ENCODE measurements at regions not wholly inside any gene's neighbourhood (a gene's known extent, or its start where the extent isn't known, plus 50 kb on each side); places are given as distances from the start of the nearest gene placed in this dataset.

DNA sequence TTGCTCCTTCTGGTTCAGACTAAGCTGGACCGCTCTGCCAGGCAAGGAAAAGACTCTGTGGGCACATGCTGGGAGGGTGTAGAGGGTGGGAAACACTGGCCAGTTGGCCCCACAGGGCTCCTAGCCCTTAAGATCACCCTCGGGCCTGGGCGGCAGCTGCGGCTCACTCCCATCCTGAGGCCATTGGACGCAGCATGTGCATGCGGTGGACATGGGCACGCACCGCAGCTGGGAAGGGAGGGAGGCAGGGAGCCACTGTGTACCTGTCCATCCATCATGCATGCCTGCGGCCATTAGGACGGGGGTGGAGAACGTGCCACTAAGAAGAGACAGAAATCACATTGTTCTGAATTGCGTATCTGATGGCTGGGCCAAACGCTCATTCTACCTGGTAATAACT lies 140.1 kb upstream of the THBS2 start:
- no peak for DNase-seq (ENCODE audit: low spot score)
- H3K4me3 ChIP-seq, result no peak overlapping the region
- Mint-ChIP-seq H3K27me3 (ENCODE audit: insufficient read depth, low read depth, poor library complexity) (peaks cover 5% of the 10 kb centered on the region), H3K4me3 (no peak overlapping the region), H3K9me3 (peaks cover 51% of the 10 kb centered on the region), H3K27ac (no peak overlapping the region), H3K36me3 (ENCODE audit: low read depth) (peaks cover 33% of the 10 kb centered on the region), H3K4me1 (no peaks in the 10 kb centered on the region)
- H3K36me3 ChIP-seq (ENCODE audit: insufficient read depth), result no peaks in the 10 kb centered on the region
- no peak overlapping the region for H3K27ac ChIP-seq (ENCODE audit: low read depth)
- no peaks in the 10 kb centered on the region for H3F3A ChIP-seq (replicated peaks; ENCODE audit: low read depth)
- H3K79me2 ChIP-seq (replicated peaks; ENCODE audit: insufficient read depth), result no peaks in the 10 kb centered on the region
- no peaks in the 10 kb centered on the region for H3K27me3 ChIP-seq (ENCODE audit: insufficient read depth)
- no peak overlapping the region for H2AFZ ChIP-seq
- H3K9me2 ChIP-seq (ENCODE audit: insufficient read depth), result no peaks in the 10 kb centered on the region
- no peak for ATAC-seq
- no peaks in the 10 kb centered on the region for H3K4me1 ChIP-seq (ENCODE audit: insufficient read depth)
- TF ChIP-seq ZNF114 (CRISPR knock-in tag; IDR thresholded peaks at IDR 0.05), result no peak
- TF ChIP-seq JUNB (IDR thresholded peaks at IDR 0.05; ENCODE audit: unreplicated experiment), result no peak
- TF ChIP-seq, protein P1, sequence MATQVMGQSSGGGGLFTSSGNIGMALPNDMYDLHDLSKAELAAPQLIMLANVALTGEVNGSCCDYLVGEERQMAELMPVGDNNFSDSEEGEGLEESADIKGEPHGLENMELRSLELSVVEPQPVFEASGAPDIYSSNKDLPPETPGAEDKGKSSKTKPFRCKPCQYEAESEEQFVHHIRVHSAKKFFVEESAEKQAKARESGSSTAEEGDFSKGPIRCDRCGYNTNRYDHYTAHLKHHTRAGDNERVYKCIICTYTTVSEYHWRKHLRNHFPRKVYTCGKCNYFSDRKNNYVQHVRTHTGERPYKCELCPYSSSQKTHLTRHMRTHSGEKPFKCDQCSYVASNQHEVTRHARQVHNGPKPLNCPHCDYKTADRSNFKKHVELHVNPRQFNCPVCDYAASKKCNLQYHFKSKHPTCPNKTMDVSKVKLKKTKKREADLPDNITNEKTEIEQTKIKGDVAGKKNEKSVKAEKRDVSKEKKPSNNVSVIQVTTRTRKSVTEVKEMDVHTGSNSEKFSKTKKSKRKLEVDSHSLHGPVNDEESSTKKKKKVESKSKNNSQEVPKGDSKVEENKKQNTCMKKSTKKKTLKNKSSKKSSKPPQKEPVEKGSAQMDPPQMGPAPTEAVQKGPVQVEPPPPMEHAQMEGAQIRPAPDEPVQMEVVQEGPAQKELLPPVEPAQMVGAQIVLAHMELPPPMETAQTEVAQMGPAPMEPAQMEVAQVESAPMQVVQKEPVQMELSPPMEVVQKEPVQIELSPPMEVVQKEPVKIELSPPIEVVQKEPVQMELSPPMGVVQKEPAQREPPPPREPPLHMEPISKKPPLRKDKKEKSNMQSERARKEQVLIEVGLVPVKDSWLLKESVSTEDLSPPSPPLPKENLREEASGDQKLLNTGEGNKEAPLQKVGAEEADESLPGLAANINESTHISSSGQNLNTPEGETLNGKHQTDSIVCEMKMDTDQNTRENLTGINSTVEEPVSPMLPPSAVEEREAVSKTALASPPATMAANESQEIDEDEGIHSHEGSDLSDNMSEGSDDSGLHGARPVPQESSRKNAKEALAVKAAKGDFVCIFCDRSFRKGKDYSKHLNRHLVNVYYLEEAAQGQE (IDR thresholded peaks at IDR 0.05; ENCODE audit: unreplicated experiment), result no peak
- no peak for TF ChIP-seq STAT1 (IDR thresholded peaks at IDR 0.05; ENCODE audit: unreplicated experiment)
- TF ChIP-seq POLR2AphosphoS5 (IDR thresholded peaks at IDR 0.05; ENCODE audit: low read depth), result no peak
- TF ChIP-seq, protein P2, sequence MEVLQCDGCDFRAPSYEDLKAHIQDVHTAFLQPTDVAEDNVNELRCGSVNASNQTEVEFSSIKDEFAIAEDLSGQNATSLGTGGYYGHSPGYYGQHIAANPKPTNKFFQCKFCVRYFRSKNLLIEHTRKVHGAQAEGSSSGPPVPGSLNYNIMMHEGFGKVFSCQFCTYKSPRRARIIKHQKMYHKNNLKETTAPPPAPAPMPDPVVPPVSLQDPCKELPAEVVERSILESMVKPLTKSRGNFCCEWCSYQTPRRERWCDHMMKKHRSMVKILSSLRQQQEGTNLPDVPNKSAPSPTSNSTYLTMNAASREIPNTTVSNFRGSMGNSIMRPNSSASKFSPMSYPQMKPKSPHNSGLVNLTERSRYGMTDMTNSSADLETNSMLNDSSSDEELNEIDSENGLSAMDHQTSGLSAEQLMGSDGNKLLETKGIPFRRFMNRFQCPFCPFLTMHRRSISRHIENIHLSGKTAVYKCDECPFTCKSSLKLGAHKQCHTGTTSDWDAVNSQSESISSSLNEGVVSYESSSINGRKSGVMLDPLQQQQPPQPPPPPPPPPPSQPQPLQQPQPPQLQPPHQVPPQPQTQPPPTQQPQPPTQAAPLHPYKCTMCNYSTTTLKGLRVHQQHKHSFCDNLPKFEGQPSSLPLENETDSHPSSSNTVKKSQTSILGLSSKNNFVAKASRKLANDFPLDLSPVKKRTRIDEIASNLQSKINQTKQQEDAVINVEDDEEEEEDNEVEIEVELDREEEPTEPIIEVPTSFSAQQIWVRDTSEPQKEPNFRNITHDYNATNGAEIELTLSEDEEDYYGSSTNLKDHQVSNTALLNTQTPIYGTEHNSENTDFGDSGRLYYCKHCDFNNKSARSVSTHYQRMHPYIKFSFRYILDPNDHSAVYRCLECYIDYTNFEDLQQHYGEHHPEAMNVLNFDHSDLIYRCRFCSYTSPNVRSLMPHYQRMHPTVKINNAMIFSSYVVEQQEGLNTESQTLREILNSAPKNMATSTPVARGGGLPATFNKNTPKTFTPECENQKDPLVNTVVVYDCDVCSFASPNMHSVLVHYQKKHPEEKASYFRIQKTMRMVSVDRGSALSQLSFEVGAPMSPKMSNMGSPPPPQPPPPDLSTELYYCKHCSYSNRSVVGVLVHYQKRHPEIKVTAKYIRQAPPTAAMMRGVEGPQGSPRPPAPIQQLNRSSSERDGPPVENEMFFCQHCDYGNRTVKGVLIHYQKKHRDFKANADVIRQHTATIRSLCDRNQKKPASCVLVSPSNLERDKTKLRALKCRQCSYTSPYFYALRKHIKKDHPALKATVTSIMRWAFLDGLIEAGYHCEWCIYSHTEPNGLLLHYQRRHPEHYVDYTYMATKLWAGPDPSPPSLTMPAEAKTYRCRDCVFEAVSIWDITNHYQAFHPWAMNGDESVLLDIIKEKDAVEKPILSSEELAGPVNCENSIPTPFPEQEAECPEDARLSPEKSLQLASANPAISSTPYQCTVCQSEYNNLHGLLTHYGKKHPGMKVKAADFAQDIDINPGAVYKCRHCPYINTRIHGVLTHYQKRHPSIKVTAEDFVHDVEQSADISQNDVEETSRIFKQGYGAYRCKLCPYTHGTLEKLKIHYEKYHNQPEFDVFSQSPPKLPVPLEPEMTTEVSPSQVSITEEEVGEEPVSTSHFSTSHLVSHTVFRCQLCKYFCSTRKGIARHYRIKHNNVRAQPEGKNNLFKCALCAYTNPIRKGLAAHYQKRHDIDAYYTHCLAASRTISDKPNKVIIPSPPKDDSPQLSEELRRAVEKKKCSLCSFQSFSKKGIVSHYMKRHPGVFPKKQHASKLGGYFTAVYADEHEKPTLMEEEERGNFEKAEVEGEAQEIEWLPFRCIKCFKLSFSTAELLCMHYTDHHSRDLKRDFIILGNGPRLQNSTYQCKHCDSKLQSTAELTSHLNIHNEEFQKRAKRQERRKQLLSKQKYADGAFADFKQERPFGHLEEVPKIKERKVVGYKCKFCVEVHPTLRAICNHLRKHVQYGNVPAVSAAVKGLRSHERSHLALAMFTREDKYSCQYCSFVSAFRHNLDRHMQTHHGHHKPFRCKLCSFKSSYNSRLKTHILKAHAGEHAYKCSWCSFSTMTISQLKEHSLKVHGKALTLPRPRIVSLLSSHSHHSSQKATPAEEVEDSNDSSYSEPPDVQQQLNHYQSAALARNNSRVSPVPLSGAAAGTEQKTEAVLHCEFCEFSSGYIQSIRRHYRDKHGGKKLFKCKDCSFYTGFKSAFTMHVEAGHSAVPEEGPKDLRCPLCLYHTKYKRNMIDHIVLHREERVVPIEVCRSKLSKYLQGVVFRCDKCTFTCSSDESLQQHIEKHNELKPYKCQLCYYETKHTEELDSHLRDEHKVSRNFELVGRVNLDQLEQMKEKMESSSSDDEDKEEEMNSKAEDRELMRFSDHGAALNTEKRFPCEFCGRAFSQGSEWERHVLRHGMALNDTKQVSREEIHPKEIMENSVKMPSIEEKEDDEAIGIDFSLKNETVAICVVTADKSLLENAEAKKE (CRISPR knock-in tag; IDR thresholded peaks at IDR 0.05), result no peak
- TF ChIP-seq, protein P3, sequence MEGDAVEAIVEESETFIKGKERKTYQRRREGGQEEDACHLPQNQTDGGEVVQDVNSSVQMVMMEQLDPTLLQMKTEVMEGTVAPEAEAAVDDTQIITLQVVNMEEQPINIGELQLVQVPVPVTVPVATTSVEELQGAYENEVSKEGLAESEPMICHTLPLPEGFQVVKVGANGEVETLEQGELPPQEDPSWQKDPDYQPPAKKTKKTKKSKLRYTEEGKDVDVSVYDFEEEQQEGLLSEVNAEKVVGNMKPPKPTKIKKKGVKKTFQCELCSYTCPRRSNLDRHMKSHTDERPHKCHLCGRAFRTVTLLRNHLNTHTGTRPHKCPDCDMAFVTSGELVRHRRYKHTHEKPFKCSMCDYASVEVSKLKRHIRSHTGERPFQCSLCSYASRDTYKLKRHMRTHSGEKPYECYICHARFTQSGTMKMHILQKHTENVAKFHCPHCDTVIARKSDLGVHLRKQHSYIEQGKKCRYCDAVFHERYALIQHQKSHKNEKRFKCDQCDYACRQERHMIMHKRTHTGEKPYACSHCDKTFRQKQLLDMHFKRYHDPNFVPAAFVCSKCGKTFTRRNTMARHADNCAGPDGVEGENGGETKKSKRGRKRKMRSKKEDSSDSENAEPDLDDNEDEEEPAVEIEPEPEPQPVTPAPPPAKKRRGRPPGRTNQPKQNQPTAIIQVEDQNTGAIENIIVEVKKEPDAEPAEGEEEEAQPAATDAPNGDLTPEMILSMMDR (conservative IDR thresholded peaks at IDR 0.05; ENCODE audit: low read depth in 2 of 2), result no peak
- no peak for TF ChIP-seq NANOG (IDR thresholded peaks at IDR 0.05; ENCODE audit: borderline replicate concordance)
- TF ChIP-seq, protein P4, sequence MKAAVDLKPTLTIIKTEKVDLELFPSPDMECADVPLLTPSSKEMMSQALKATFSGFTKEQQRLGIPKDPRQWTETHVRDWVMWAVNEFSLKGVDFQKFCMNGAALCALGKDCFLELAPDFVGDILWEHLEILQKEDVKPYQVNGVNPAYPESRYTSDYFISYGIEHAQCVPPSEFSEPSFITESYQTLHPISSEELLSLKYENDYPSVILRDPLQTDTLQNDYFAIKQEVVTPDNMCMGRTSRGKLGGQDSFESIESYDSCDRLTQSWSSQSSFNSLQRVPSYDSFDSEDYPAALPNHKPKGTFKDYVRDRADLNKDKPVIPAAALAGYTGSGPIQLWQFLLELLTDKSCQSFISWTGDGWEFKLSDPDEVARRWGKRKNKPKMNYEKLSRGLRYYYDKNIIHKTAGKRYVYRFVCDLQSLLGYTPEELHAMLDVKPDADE (IDR thresholded peaks at IDR 0.05), result no peak
- TF ChIP-seq ZNF331 (CRISPR knock-in tag; IDR thresholded peaks at IDR 0.05; ENCODE audit: low read depth), result no peak
- no peak for TF ChIP-seq EZH2 (IDR thresholded peaks at IDR 0.05; ENCODE audit: low read depth, unreplicated experiment)
- TF ChIP-seq EZH2phosphoT487 (IDR thresholded peaks at IDR 0.05; ENCODE audit: unreplicated experiment), result no peak
- no peak for TF ChIP-seq CREB1 (CRISPR knock-in tag; IDR thresholded peaks at IDR 0.05; ENCODE audit: low read depth)
- no peak overlapping the region for H3K4me2 ChIP-seq
- no peaks in the 10 kb centered on the region for H4K20me1 ChIP-seq (replicated peaks; ENCODE audit: insufficient read depth)

All from GM23338 (cell line).